GM12878 (cell line): ENCODE measurements at regions not wholly inside any gene's neighbourhood (a gene's known extent, or its start where the extent isn't known, plus 50 kb on each side); places are given as distances from the start of the nearest gene placed in this dataset.

Experiments used
- ATAC-seq: fragments of 200-7000 bp; cut with Tn5 transposase; 3 replicates; pipeline ENCODE4 v1.9.1; 2020; ENCODE audit warnings: mild to moderate bottlenecking, moderate library complexity
- BruUV-seq: library from RNA; stranded (reverse); fragments of 400-500 nt; replicated peaks from 2 replicates; lab custom pipeline; 2021; lab: Mats Ljungman, UMichigan
- CTCF ChIA-PET: fragments of 300-600 bp; sonication (Branson Sonifier 250); formaldehyde crosslinking; extraction: SDS; loops from one replicate; lab custom pipeline; 2021; ENCODE audit warnings: inconsistent platforms; lab: Yijun Ruan, JAX
- POLR2A ChIA-PET: fragments of 350-600 bp; formaldehyde crosslinking; extraction: SDS; loops from one replicate; lab custom pipeline; 2021; ENCODE audit warnings: inconsistent platforms; lab: Charles Lee
- RAD21 ChIA-PET: fragments of 300-600 bp; sonication (Branson Sonifier 250); formaldehyde crosslinking; loops from one replicate; lab custom pipeline; 2023; ENCODE audit warnings: antibody characterized with exemption; ENCODE audit not compliant: unreplicated experiment; lab: Charles Lee
- SMC1A ChIA-PET: fragments of 300-600 bp; sonication (Branson Sonifier 250); formaldehyde crosslinking; loops from one replicate; lab custom pipeline; 2023; ENCODE audit not compliant: unreplicated experiment, uncharacterized antibody; lab: Charles Lee
- DNase-seq: peaks from one replicate; pipeline ENCODE4 v3.0.0-alpha.2; 2011; ENCODE audit warnings: low read depth, low spot score
- FAIRE-seq: peaks from 3 replicates; lab custom pipeline; 2011; peaks lifted over from hg19 to GRCh38; lab: Jason Lieb, UNC
- H2AFZ ChIP-seq: 2 replicates; pipeline ENCODE4 v1.6.0; 2011; ENCODE audit warnings: low read depth, low read length, control low read depth; ENCODE audit not compliant: control insufficient read depth
- H3K27ac ChIP-seq: 2 replicates; pipeline ENCODE4 v1.5.1; 2011; ENCODE audit warnings: control low read depth; ENCODE audit not compliant: control insufficient read depth, insufficient read depth
- H3K27me3 ChIP-seq, 2 experiments: replicated peaks in 1 of 2; 2 replicates each; pipeline versions ENCODE4 v1.6.0 to v1.6.1; 2011; ENCODE audit warnings: low read length in 1 of 2; ENCODE audit not compliant: control insufficient read depth in 2 of 2, insufficient read depth in 2 of 2
- H3K36me3 ChIP-seq, 2 experiments: 2 replicates each; pipeline ENCODE4 v1.5.1; 2011; ENCODE audit warnings: low read length in 1 of 2; ENCODE audit not compliant: control insufficient read depth in 2 of 2, insufficient read depth in 2 of 2
- H3K4me1 ChIP-seq: 2 replicates; pipeline ENCODE4 v1.6.1; 2011; ENCODE audit warnings: mild to moderate bottlenecking, low read length, moderate library complexity, mixed read lengths; ENCODE audit not compliant: control insufficient read depth, insufficient read depth
- H3K4me2 ChIP-seq: 2 replicates; pipeline ENCODE4 v1.6.0; 2011; ENCODE audit warnings: control low read depth; ENCODE audit not compliant: control insufficient read depth, insufficient read depth
- H3K4me3 ChIP-seq: fragments of 200-600 bp; sonication (generic); 2 replicates; pipeline ENCODE4 v1.5.1; 2016
- H3K79me2 ChIP-seq: 2 replicates; pipeline ENCODE4 v1.6.0; 2011; ENCODE audit warnings: low read length; ENCODE audit not compliant: control insufficient read depth, insufficient read depth
- H3K9ac ChIP-seq: 2 replicates; pipeline ENCODE4 v1.8.0; 2011; ENCODE audit warnings: low read length, control low read depth, mixed read lengths; ENCODE audit not compliant: control insufficient read depth, insufficient read depth
- H3K9me3 ChIP-seq: replicated peaks from 3 replicates; pipeline ENCODE4 v1.5.1; 2011; ENCODE audit warnings: mild to moderate bottlenecking, low read length; ENCODE audit not compliant: control insufficient read depth, insufficient read depth
- H4K20me1 ChIP-seq: 2 replicates; pipeline ENCODE4 v1.6.0; 2011; ENCODE audit not compliant: control insufficient read depth, insufficient read depth
- ATF7 ChIP-seq: fragments of 450-650 bp; IDR thresholded peaks from 2 replicates; pipeline ENCODE4 v1.6.1; 2016; ENCODE audit warnings: low read depth, mild to moderate bottlenecking
- KLF5 ChIP-seq: fragments of 450-650 bp; IDR thresholded peaks from 2 replicates; pipeline ENCODE4 v1.6.1; 2014; ENCODE audit warnings: mild to moderate bottlenecking; ENCODE audit not compliant: partially characterized antibody
- NFXL1 ChIP-seq: fragments of 450-650 bp; IDR thresholded peaks from 2 replicates; pipeline ENCODE4 v1.6.1; 2017; ENCODE audit warnings: antibody characterized with exemption, mild to moderate bottlenecking, borderline replicate concordance
- NFYA ChIP-seq: IDR thresholded peaks from 2 replicates; pipeline ENCODE4 v1.6.1; 2011; ENCODE audit warnings: low read depth, mild to moderate bottlenecking, low read length, improper control_type of control experiment, borderline replicate concordance
- RAD21 ChIP-seq: IDR thresholded peaks from 2 replicates; pipeline ENCODE4 v1.6.1; 2011; ENCODE audit warnings: mild to moderate bottlenecking, low read depth, low read length, moderate library complexity; ENCODE audit not compliant: insufficient read depth
- SRF ChIP-seq, 2 experiments: IDR thresholded peaks; 2 replicates each; pipeline ENCODE4 v1.6.1; 2011; ENCODE audit warnings: low read depth in 2 of 2, low read length in 2 of 2, mild to moderate bottlenecking in 1 of 2, moderate library complexity in 1 of 2
- WGBS: methylation state at CpG from one replicate; pipeline ENCODE4 v1.1.6; 2016; ENCODE audit warnings: low lambda C conversion rate; ENCODE audit not compliant: insufficient replicate concordance, insufficient coverage; ENCODE audit errors: missing lambda C conversion rate; 5-methylcytosine and 5-hydroxymethylcytosine counted together
- in situ Hi-C: fragments of 300-500 bp; cut with MboI; formaldehyde crosslinking; loops from 9 replicates; pipeline ENCODE4 v1.14.3; 2018; ENCODE audit warnings: mixed read lengths
- intact Hi-C: fragments of 100-400 bp; cut with micrococcal nuclease; formaldehyde crosslinking; loops from one replicate; pipeline ENCODE4 v1.14.2; 2022; ENCODE audit not compliant: unreplicated experiment
- TF ChIP-seq, protein P1 (sequence below): fragments of 450-650 bp; IDR thresholded peaks from 2 replicates; pipeline ENCODE4 v1.6.1; 2016; ENCODE audit warnings: mild to moderate bottlenecking
- TF ChIP-seq, protein P2 (sequence below): IDR thresholded peaks from 2 replicates; pipeline ENCODE4 v1.6.1; 2011; ENCODE audit warnings: low read depth, mild to moderate bottlenecking, low read length, moderate library complexity, borderline replicate concordance; ENCODE audit errors: extremely low read depth

DNA sequence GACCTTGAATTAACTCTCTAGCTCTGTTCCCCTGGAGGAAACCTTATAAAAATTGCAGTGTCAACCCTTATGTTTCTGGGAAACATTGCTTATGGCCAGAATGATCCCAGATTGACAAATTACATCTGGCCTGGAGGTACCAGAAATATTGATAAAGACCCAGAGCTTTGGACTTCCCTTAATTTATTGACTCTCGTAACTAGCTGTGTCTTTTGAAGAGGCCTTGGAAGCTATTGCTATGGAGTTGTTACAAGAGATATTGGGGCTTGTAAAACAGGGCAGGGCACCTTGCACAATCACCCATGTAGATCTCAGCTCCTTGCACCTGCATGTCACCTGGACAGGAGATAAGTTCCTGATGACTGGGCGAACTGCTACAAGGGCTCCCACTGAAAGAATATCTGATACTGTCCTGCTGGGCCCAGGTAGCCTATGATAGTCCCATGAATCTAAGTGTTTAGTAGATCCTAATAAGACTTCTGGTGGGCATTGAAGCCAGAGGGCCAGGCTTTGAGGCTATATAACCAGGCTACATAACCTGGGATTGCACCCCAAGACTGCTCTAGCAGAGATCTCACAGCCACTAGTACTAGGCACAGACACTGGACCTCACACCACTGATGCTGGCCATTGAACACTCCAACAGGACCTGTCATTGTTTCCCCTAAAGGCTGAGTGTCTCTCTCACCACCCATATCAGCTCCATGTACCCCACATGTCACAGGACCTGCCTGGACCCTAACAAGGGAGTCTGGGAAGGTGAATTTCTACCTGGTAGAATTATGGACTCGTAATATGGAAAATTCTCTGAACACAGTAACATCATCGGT lies 135.7 kb upstream of the PWP1 start:
- Histone ChIP-seq H4K20me1 (no peaks in the 10 kb centered on the region), H3K9ac (no peak overlapping the region), H3K4me3 (no peak overlapping the region), H2AFZ (no peak overlapping the region), H3K9me3 (no peaks in the 10 kb centered on the region), H3K36me3 (no peaks in the 10 kb centered on the region), H3K4me2 (no peak overlapping the region), H3K27ac (no peak overlapping the region), H3K79me2 (no peaks in the 10 kb centered on the region), H3K4me1 (no peaks in the 10 kb centered on the region), H3K27me3 (peaks cover 0 to 2% of the 10 kb centered on the region in 2 experiments; a peak in 1 of 4 replicates)
- TF ChIP-seq RAD21 (no peak), KLF5 (no peak), NFYA (no peak), NFXL1 (no peak), ATF7 (no peak), SRF (IDR thresholded peaks at IDR 0.05; ENCODE audit: low read depth in 2 of 2, low read length in 2 of 2) (no peak)
- TF ChIP-seq, protein P1, sequence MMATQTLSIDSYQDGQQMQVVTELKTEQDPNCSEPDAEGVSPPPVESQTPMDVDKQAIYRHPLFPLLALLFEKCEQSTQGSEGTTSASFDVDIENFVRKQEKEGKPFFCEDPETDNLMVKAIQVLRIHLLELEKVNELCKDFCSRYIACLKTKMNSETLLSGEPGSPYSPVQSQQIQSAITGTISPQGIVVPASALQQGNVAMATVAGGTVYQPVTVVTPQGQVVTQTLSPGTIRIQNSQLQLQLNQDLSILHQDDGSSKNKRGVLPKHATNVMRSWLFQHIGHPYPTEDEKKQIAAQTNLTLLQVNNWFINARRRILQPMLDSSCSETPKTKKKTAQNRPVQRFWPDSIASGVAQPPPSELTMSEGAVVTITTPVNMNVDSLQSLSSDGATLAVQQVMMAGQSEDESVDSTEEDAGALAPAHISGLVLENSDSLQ, result no peak
- TF ChIP-seq, protein P2, sequence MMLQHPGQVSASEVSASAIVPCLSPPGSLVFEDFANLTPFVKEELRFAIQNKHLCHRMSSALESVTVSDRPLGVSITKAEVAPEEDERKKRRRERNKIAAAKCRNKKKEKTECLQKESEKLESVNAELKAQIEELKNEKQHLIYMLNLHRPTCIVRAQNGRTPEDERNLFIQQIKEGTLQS, result no peak
- ChIA-PET POLR2A (interaction anchor here (0.6 kb wide), 1 partner anchor 41 kb away, joined by 3 read pairs; no protein-coding TSS in a partner anchor), SMC1A (interaction anchor here (0.7 kb wide), 1 partner anchor 72 kb away, joined by 3 read pairs; no protein-coding TSS in a partner anchor), RAD21 (no interaction called here), CTCF (no interaction called here)
- DNase-seq (no peak), FAIRE-seq (no peak), ATAC-seq (no peak)
- in situ Hi-C loops, result no loop called here
- intact Hi-C loops, result no loop called here
- no TSS peak for BruUV-seq
- WGBS, result 28% methylated on average over 4 of the region's 4 CpGs
